Body of pancreas (tissue), 4 donors: ENCODE measurements at regions not wholly inside any gene's neighbourhood (a gene's known extent, or its start where the extent isn't known, plus 50 kb on each side); places are given as distances from the start of the nearest gene placed in this dataset.
"Not testable (repeated sequence)": the region's sequence is repeated elsewhere in the genome, so short reads cannot be mapped to it uniquely, and the experiment has no call there.

Experiments
- CTCF ChIP-seq, 7 experiments: fragments of 450-650 bp in 4 of 7; fragments of 200-600 bp in 3 of 7; sonication (generic) in 3 of 7; IDR thresholded peaks; one replicate each; pipeline ENCODE4 v1.5.1; 2016 to 2019; ENCODE audit warnings: antibody characterized with exemption in 7 of 7
- POLR2A ChIP-seq, 3 donors: fragments of 450-650 bp; IDR thresholded peaks; one replicate each; pipeline ENCODE4 v1.6.1; 2016; ENCODE audit warnings: antibody characterized with exemption in 3 of 3, mild to moderate bottlenecking in 2 of 3

- not testable (repeated sequence) for TF ChIP-seq POLR2A, CTCF (IDR thresholded peaks at IDR 0.05)
Observed at GRCh38 chr1:65119-65518, 386.4 kb downstream of the OR4F29 start, which contains the start of gene OR4F5.
